NCI-H1694 (cell line): ENCODE measurements at regions not wholly inside any gene's neighbourhood (a gene's known extent, or its start where the extent isn't known, plus 50 kb on each side); places are given as distances from the start of the nearest gene placed in this dataset.
"Not testable (repeated sequence)": the region's sequence is repeated elsewhere in the genome, so short reads cannot be mapped to it uniquely, and the experiment has no call there.

ENCODE experiments used
- DNase-seq: peaks from one replicate; lab custom pipeline; 2025; lab: John Stamatoyannopoulos, UW

- DNase-seq: no peak
Measured at GRCh38 chr6:110558575-110558974, 82.2 kb upstream of the SLC22A16 start.

GRCh38 chr6:110557199-110557598 is 80.8 kb upstream of the SLC22A16 start:
- DNase-seq: no peak

- no peak for DNase-seq
Measured at GRCh38 chr6:110556317-110557110, 80.1 kb upstream of the SLC22A16 start.

- DNase-seq: no peak
Measured at GRCh38 chr6:110554966-110555460, 78.6 kb upstream of the SLC22A16 start.

- no peak for DNase-seq
Measured at GRCh38 chr6:110554441-110554840, 78.0 kb upstream of the SLC22A16 start.

- no peak for DNase-seq
Measured at GRCh38 chr6:110552901-110553641, 76.7 kb upstream of the SLC22A16 start.

- DNase-seq: no peak
Measured at GRCh38 chr6:110552076-110552475, 75.7 kb upstream of the SLC22A16 start.

- no peak for DNase-seq
Measured at GRCh38 chr6:110551088-110551487, 74.7 kb upstream of the SLC22A16 start.

GRCh38 chr6:110550353-110550752 is 73.9 kb upstream of the SLC22A16 start:
- DNase-seq: no peak

- DNase-seq: no peak
Measured at GRCh38 chr6:110549277-110549676, 72.9 kb upstream of the SLC22A16 start.

- DNase-seq: no peak
Measured at GRCh38 chr6:110548110-110548847, 71.9 kb upstream of the SLC22A16 start.

- DNase-seq: no peak
Measured at GRCh38 chr6:110547266-110547964, 71.0 kb upstream of the SLC22A16 start.

GRCh38 chr6:110545081-110545872 is 68.9 kb upstream of the SLC22A16 start:
- DNase-seq: no peak

GRCh38 chr6:110544472-110544871 is 68.1 kb upstream of the SLC22A16 start:
- no peak for DNase-seq

GRCh38 chr6:110543106-110543505 is 66.7 kb upstream of the SLC22A16 start:
- DNase-seq: no peak

- no peak for DNase-seq
Measured at GRCh38 chr6:110542311-110543024, 66.1 kb upstream of the SLC22A16 start.

- no peak for DNase-seq
Measured at GRCh38 chr6:110541701-110542309, 65.4 kb upstream of the SLC22A16 start.

- DNase-seq: not testable (repeated sequence)
Measured at GRCh38 chr6:110539277-110540019, 63.0 kb upstream of the SLC22A16 start.
